K562 (cell line): ENCODE measurements at regions not wholly inside any gene's neighbourhood (a gene's known extent, or its start where the extent isn't known, plus 50 kb on each side); places are given as distances from the start of the nearest gene placed in this dataset.

ENCODE experiments used
- ATAC-seq: fragments of 200-7000 bp; cut with Tn5 transposase; 3 replicates; pipeline ENCODE4 v1.9.1; 2020; ENCODE audit warnings: moderate library complexity
- BruUV-seq: library from RNA; stranded (reverse); fragments of 400-500 nt; replicated peaks from 2 replicates; lab custom pipeline; 2021; lab: Mats Ljungman, UMichigan
- CTCF ChIA-PET: fragments of 300-600 bp; formaldehyde crosslinking; extraction: SDS; loops from one replicate; lab custom pipeline; 2021; ENCODE audit warnings: low intra/inter-chr PET ratio; lab: Yijun Ruan, JAX
- POLR2A ChIA-PET: fragments of 300-600, 350-650 bp; sonication (Branson Sonifier 250); formaldehyde crosslinking; extraction: SDS; loops from one replicate; lab custom pipeline; 2021; ENCODE audit warnings: antibody characterized with exemption, inconsistent platforms; lab: Yijun Ruan, JAX
- DNase-seq, 4 experiments: peaks; one replicate each; pipeline versions ENCODE4 v3.0.0 to v3.0.0-alpha.2; 2011 to 2018; ENCODE audit warnings: low spot score in 3 of 4, mixed read lengths in 3 of 4; ENCODE audit errors: extremely low read depth in 1 of 4
- FAIRE-seq: peaks from 2 replicates; lab custom pipeline; 2011; peaks lifted over from hg19 to GRCh38; lab: Jason Lieb, UNC
- H2AFZ ChIP-seq: 2 replicates; pipeline ENCODE4 v1.6.0; 2011; ENCODE audit warnings: low read depth, low read length, control low read depth, inconsistent platforms
- H3K27ac ChIP-seq: fragments of 200-600 bp; 3 replicates; pipeline ENCODE4 v1.8.0; 2011; ENCODE audit warnings: low read depth, mild to moderate bottlenecking, control low read depth, inconsistent platforms, low read length, moderate library complexity, mixed read lengths; ENCODE audit errors: extremely low read depth
- H3K27me3 ChIP-seq, 2 experiments: fragments of 300-600 bp in 1 of 2; 2 replicates in 1 of 2; 3 replicates in 1 of 2; pipeline versions ENCODE4 v1.6.0 to v1.8.0; 2011; ENCODE audit warnings: inconsistent platforms in 2 of 2, low read length in 2 of 2, mild to moderate bottlenecking in 1 of 2, mixed read lengths in 1 of 2, moderate library complexity in 1 of 2; ENCODE audit not compliant: control insufficient read depth in 2 of 2, insufficient read depth in 2 of 2
- H3K36me3 ChIP-seq: fragments of 300-600 bp; 3 replicates; pipeline ENCODE4 v1.8.0; 2011; ENCODE audit warnings: mild to moderate bottlenecking, low read length, inconsistent platforms; ENCODE audit not compliant: control insufficient read depth, insufficient read depth
- H3K4me1 ChIP-seq, 2 experiments: fragments of 200-600 bp in 1 of 2; replicated peaks in 1 of 2; 2 replicates in 1 of 2; 3 replicates in 1 of 2; pipeline versions ENCODE4 v1.5.1 to v1.8.0; 2011; ENCODE audit warnings: inconsistent platforms in 2 of 2, low read length in 2 of 2, mild to moderate bottlenecking in 1 of 2, mixed read lengths in 1 of 2, moderate library complexity in 1 of 2; ENCODE audit not compliant: control insufficient read depth in 2 of 2, insufficient read depth in 2 of 2
- H3K4me2 ChIP-seq: 2 replicates; pipeline ENCODE4 v1.6.1; 2011; ENCODE audit warnings: low read length, control low read depth, inconsistent platforms, mixed read lengths; ENCODE audit not compliant: insufficient read depth
- H3K4me3 ChIP-seq: fragments of 200-600 bp; sonication (generic), shearing (Covaris generic); 2 replicates; pipeline ENCODE4 v1.5.1; 2016; ENCODE audit warnings: control low read depth, inconsistent platforms
- H3K79me2 ChIP-seq: fragments of 200-600 bp; 3 replicates; pipeline ENCODE4 v1.8.0; 2011; ENCODE audit warnings: low read length, inconsistent platforms; ENCODE audit not compliant: control insufficient read depth, insufficient read depth
- H3K9ac ChIP-seq, 2 experiments: 2 replicates each; pipeline versions ENCODE4 v1.6.0 to v1.6.1; 2011; ENCODE audit warnings: low read depth in 2 of 2, low read length in 2 of 2, control low read depth in 1 of 2, inconsistent platforms in 1 of 2, mild to moderate bottlenecking in 1 of 2, mixed read lengths in 1 of 2; ENCODE audit not compliant: insufficient read depth in 1 of 2
- H3K9me1 ChIP-seq: one replicate; pipeline ENCODE4 v1.6.0; 2011; ENCODE audit warnings: inconsistent platforms, mild to moderate bottlenecking, low read length, moderate library complexity; ENCODE audit not compliant: control insufficient read depth, insufficient read depth
- H3K9me3 ChIP-seq: replicated peaks from 2 replicates; pipeline ENCODE4 v1.5.1; 2011; ENCODE audit warnings: low read depth, low read length, inconsistent platforms; ENCODE audit not compliant: control insufficient read depth, insufficient read depth
- H4K20me1 ChIP-seq: replicated peaks from 2 replicates; pipeline ENCODE4 v1.6.1; 2011; ENCODE audit warnings: low read length, inconsistent platforms, mixed read lengths; ENCODE audit not compliant: control insufficient read depth, insufficient read depth
- ETV1 ChIP-seq: fragments of 450-650 bp; conservative IDR thresholded peaks from 2 replicates; pipeline ENCODE4 v1.6.1; 2016; ENCODE audit warnings: missing genetic modification characterization, control low read depth, low read depth, missing compliant biosample characterization
- JUN ChIP-seq, 2 experiments: sonication (generic) in 1 of 2; formaldehyde crosslinking in 1 of 2; IDR thresholded peaks; 2 replicates each; pipeline versions ENCODE4 v1.6.1 to v1.8.0; 2012 to 2022; ENCODE audit warnings: borderline replicate concordance in 2 of 2, mild to moderate bottlenecking in 2 of 2, improper control_type of control experiment in 1 of 2, low read depth in 1 of 2, low read length in 1 of 2, missing genetic modification reagents in 1 of 2
- MYNN ChIP-seq, 2 experiments: sonication (generic); formaldehyde crosslinking in 1 of 2; IDR thresholded peaks; 2 replicates each; pipeline versions ENCODE4 v1.5.0 to v1.6.1; 2016 to 2020; ENCODE audit warnings: antibody characterized with exemption in 1 of 2, missing genetic modification reagents in 1 of 2
- NR2F6 ChIP-seq: fragments of 450-650 bp; formaldehyde crosslinking; IDR thresholded peaks from 2 replicates; pipeline ENCODE4 v1.4.0; 2020; ENCODE audit warnings: mild to moderate bottlenecking
- TEAD1 ChIP-seq, 2 experiments: fragments of 450-650 bp in 1 of 2; sonication (generic) in 1 of 2; formaldehyde crosslinking; IDR thresholded peaks; 2 replicates each; pipeline versions ENCODE4 v1.4.0 to v1.8.0; 2020 to 2022; ENCODE audit warnings: mild to moderate bottlenecking in 2 of 2, missing genetic modification reagents in 1 of 2
- ZSCAN32 ChIP-seq: fragments of 450-650 bp; formaldehyde crosslinking; IDR thresholded peaks from 2 replicates; pipeline ENCODE4 v1.4.0; 2020; ENCODE audit warnings: mild to moderate bottlenecking, moderate library complexity
- WGBS: fragments of 100-300 bp; shearing (Covaris generic); methylation state at CpG from one replicate; pipeline ENCODE4 v1.1.6; 2016; ENCODE audit warnings: low coverage, mixed read lengths; ENCODE audit not compliant: insufficient coverage; ENCODE audit errors: missing lambda C conversion rate; 5-methylcytosine and 5-hydroxymethylcytosine counted together
- in situ Hi-C: fragments of 300-500 bp; cut with MboI; formaldehyde crosslinking; loops from 4 replicates; pipeline ENCODE4 v1.15.0; 2018; ENCODE audit warnings: inconsistent platforms, mixed read lengths
- intact Hi-C: fragments of 100-400 bp; cut with micrococcal nuclease; formaldehyde crosslinking; loops from 2 replicates; pipeline ENCODE4 v1.14.2; 2022
- TF ChIP-seq, protein P1 (sequence below): sonication (generic); formaldehyde crosslinking; IDR thresholded peaks from 2 replicates; pipeline ENCODE4 v1.8.0; 2023; ENCODE audit warnings: mild to moderate bottlenecking, missing genetic modification reagents

DNA sequence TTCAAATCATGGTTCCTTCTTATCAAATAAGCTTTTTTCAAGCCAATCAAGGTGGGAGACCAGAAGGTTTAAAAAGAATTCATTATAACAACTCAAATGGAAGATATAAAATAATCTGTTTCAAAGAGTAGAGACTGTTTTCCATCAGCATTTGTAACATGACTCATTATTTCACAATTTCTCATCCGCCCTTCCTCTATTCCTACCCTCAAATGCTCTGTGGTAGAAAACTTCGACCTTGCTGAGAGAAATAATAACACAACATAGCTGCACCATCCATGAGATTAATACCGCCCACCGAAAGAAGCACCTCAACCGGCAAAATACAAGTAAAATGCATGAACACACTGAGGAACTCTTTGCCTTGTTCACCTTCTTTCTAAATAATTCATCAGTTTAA is 2039.2 kb upstream of the CELF4 start:
- H3K79me2 ChIP-seq: no peaks in the 10 kb centered on the region
- no peak overlapping the region for H3K9ac ChIP-seq
- no peaks in the 10 kb centered on the region for H3K27me3 ChIP-seq
- intact Hi-C loops: no loop called here
- H3K4me2 ChIP-seq: no peak overlapping the region
- no peak overlapping the region for H3K4me3 ChIP-seq
- no TSS peak for BruUV-seq
- no peaks in the 10 kb centered on the region for H3K36me3 ChIP-seq
- in situ Hi-C loops: no loop called here
- H3K27ac ChIP-seq: no peak overlapping the region
- H3K9me3 ChIP-seq: no peaks in the 10 kb centered on the region
- ChIA-PET CTCF (no interaction called here), POLR2A (no interaction called here)
- ATAC-seq (no peak), DNase-seq (no peak)
- no peaks in the 10 kb centered on the region for H3K9me1 ChIP-seq
- H2AFZ ChIP-seq: no peak overlapping the region
- no peaks in the 10 kb centered on the region for H4K20me1 ChIP-seq
- H3K4me1 ChIP-seq: no peaks in the 10 kb centered on the region
- WGBS: 0% methylated on average over 5 of the region's 5 CpGs
- TF ChIP-seq ETV1 (tag) (no peak), MYNN (IDR thresholded peaks at IDR 0.05) (no peak), MYNN (CRISPR knock-in tag; IDR thresholded peaks at IDR 0.05) (no peak), TEAD1 (CRISPR knock-in tag; IDR thresholded peaks at IDR 0.05) (no peak), NR2F6 (CRISPR knock-in tag) (no peak), ZSCAN32 (CRISPR knock-in tag) (no peak), JUN (IDR thresholded peaks at IDR 0.05; ENCODE audit: borderline replicate concordance, low read depth, low read length) (no peak), JUN (CRISPR knock-in tag; IDR thresholded peaks at IDR 0.05; ENCODE audit: borderline replicate concordance) (no peak)
- TF ChIP-seq, protein P1, sequence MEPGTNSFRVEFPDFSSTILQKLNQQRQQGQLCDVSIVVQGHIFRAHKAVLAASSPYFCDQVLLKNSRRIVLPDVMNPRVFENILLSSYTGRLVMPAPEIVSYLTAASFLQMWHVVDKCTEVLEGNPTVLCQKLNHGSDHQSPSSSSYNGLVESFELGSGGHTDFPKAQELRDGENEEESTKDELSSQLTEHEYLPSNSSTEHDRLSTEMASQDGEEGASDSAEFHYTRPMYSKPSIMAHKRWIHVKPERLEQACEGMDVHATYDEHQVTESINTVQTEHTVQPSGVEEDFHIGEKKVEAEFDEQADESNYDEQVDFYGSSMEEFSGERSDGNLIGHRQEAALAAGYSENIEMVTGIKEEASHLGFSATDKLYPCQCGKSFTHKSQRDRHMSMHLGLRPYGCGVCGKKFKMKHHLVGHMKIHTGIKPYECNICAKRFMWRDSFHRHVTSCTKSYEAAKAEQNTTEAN (CRISPR knock-in tag): no peak
- TF ChIP-seq, all 486 proteins: peak for 0
- FAIRE-seq: no peak
